Loucy (cell line): ENCODE measurements at regions not wholly inside any gene's neighbourhood (a gene's known extent, or its start where the extent isn't known, plus 50 kb on each side); places are given as distances from the start of the nearest gene placed in this dataset.
A peak's percentile ranks its signal among the peaks of the same experiment; 100 is the strongest.

Source experiments
- H2AFZ ChIP-seq: fragments of 200-600 bp; sonication (generic); 2 replicates; pipeline ENCODE4 v1.6.0; 2016; ENCODE audit warnings: antibody characterized with exemption, mild to moderate bottlenecking, low read length, moderate library complexity
- H3F3A ChIP-seq: fragments of 200-600 bp; 2 replicates; pipeline ENCODE4 v1.6.0; 2016; ENCODE audit warnings: antibody characterized with exemption, low read depth, mild to moderate bottlenecking
- H3K27me3 ChIP-seq: fragments of 200-600 bp; sonication (generic); 2 replicates; pipeline ENCODE4 v1.6.1; 2014; ENCODE audit warnings: low read length, mild to moderate bottlenecking; ENCODE audit not compliant: insufficient read depth, poor library complexity, severe bottlenecking
- H3K36me3 ChIP-seq: fragments of 200-600 bp; sonication (generic); 2 replicates; pipeline ENCODE4 v1.6.1; 2016; ENCODE audit warnings: low read length; ENCODE audit not compliant: insufficient read depth
- H3K4me1 ChIP-seq: fragments of 200-600 bp; sonication (generic); 2 replicates; pipeline ENCODE4 v1.5.1; 2014; ENCODE audit warnings: low read length, mild to moderate bottlenecking; ENCODE audit not compliant: insufficient read depth, poor library complexity, severe bottlenecking
- H3K4me2 ChIP-seq: fragments of 200-600 bp; sonication (generic); 2 replicates; pipeline ENCODE4 v1.6.0; 2014; ENCODE audit warnings: antibody characterized with exemption, low read length, low read depth, mild to moderate bottlenecking; ENCODE audit not compliant: poor library complexity, severe bottlenecking
- H3K4me3 ChIP-seq: fragments of 200-600 bp; sonication (generic); 2 replicates; pipeline ENCODE4 v1.5.1; 2014; ENCODE audit warnings: low read length, mild to moderate bottlenecking, mixed read lengths; ENCODE audit not compliant: poor library complexity, severe bottlenecking
- H3K79me2 ChIP-seq: fragments of 200-600 bp; sonication (generic); 2 replicates; pipeline ENCODE4 v1.6.1; 2014; ENCODE audit warnings: low read length; ENCODE audit not compliant: insufficient read depth
- H3K9ac ChIP-seq: fragments of 200-600 bp; sonication (generic); 2 replicates; pipeline ENCODE4 v1.6.0; 2014; ENCODE audit warnings: mild to moderate bottlenecking, low read depth, low read length, moderate library complexity; ENCODE audit not compliant: poor library complexity, severe bottlenecking
- H3K9me2 ChIP-seq: fragments of 200-600 bp; sonication (generic); replicated peaks from 2 replicates; pipeline ENCODE4 v1.6.1; 2016; ENCODE audit warnings: low read depth, low read length, mixed read lengths
- H3K9me3 ChIP-seq: fragments of 200-600 bp; sonication (generic); 2 replicates; pipeline ENCODE4 v1.6.1; 2014; ENCODE audit warnings: mild to moderate bottlenecking, antibody characterized with exemption, low read length, low read depth; ENCODE audit not compliant: insufficient read depth
- H4K20me1 ChIP-seq: fragments of 200-600 bp; sonication (generic); 2 replicates; pipeline ENCODE4 v1.6.0; 2014; ENCODE audit warnings: antibody characterized with exemption, low read length, mild to moderate bottlenecking; ENCODE audit not compliant: insufficient read depth, poor library complexity, severe bottlenecking
- CTCF ChIP-seq: fragments of 200-600 bp; sonication (generic); conservative IDR thresholded peaks from 2 replicates; pipeline ENCODE4 v1.5.1; 2014; ENCODE audit warnings: mild to moderate bottlenecking, antibody characterized with exemption, low read length
- EZH2phosphoT487 ChIP-seq: fragments of 200-600 bp; IDR thresholded peaks from 2 replicates; pipeline ENCODE4 v1.6.1; 2018; ENCODE audit warnings: antibody characterized with exemption, mild to moderate bottlenecking, moderate library complexity, borderline replicate concordance

GRCh38 chr2:198311020-198311419 lies 506.6 kb downstream of the PLCL1 start:
- no peaks in the 10 kb centered on the region for H3K9me3 ChIP-seq
- H3K4me1 ChIP-seq: peaks cover 18% of the 10 kb centered on the region
- H3F3A ChIP-seq: no peaks in the 10 kb centered on the region
- no peak overlapping the region for H3K9ac ChIP-seq
- H3K4me2 ChIP-seq: no peak overlapping the region
- no peaks in the 10 kb centered on the region for H3K27me3 ChIP-seq
- no peaks in the 10 kb centered on the region for H4K20me1 ChIP-seq
- no peak overlapping the region for H2AFZ ChIP-seq
- TF ChIP-seq EZH2phosphoT487 (no peak), CTCF (no peak)
- H3K79me2 ChIP-seq: no peaks in the 10 kb centered on the region
- no peaks in the 10 kb centered on the region for H3K36me3 ChIP-seq
- H3K9me2 ChIP-seq: no peaks in the 10 kb centered on the region
- no peak overlapping the region for H3K4me3 ChIP-seq

GRCh38 chr2:198309673-198310280 lies 505.4 kb downstream of the PLCL1 start:
- Histone ChIP-seq H3K27me3 (no peaks in the 10 kb centered on the region), H2AFZ (peak overlapping the region; percentile 57), H3K4me1 (peaks cover 6% of the 10 kb centered on the region), H3K4me2 (peak overlapping the region; percentile 23), H3K79me2 (no peaks in the 10 kb centered on the region), H3K9me3 (no peaks in the 10 kb centered on the region), H3K36me3 (no peaks in the 10 kb centered on the region), H3K9ac (no peak overlapping the region), H3F3A (no peaks in the 10 kb centered on the region), H3K9me2 (no peaks in the 10 kb centered on the region), H3K4me3 (no peak overlapping the region), H4K20me1 (no peaks in the 10 kb centered on the region)
- TF ChIP-seq CTCF (peak; percentile 82), EZH2phosphoT487 (no peak)

- no peaks in the 10 kb centered on the region for H3K79me2 ChIP-seq
- H3K9ac ChIP-seq: no peak overlapping the region
- no peaks in the 10 kb centered on the region for H3K36me3 ChIP-seq
- H3F3A ChIP-seq: no peaks in the 10 kb centered on the region
- H3K9me2 ChIP-seq: no peaks in the 10 kb centered on the region
- no peak overlapping the region for H2AFZ ChIP-seq
- no peak overlapping the region for H3K4me3 ChIP-seq
- no peaks in the 10 kb centered on the region for H4K20me1 ChIP-seq
- peaks cover 5% of the 10 kb centered on the region for H3K4me1 ChIP-seq
- TF ChIP-seq CTCF (no peak), EZH2phosphoT487 (no peak)
- no peaks in the 10 kb centered on the region for H3K9me3 ChIP-seq
- H3K27me3 ChIP-seq: no peaks in the 10 kb centered on the region
- H3K4me2 ChIP-seq: peak overlapping the region; percentile 23
These were observed 504.7 kb downstream of the PLCL1 start for GRCh38 chr2:198309081-198309480.
